Spleen (tissue), 11 donors: ENCODE measurements at regions not wholly inside any gene's neighbourhood (a gene's known extent, or its start where the extent isn't known, plus 50 kb on each side); places are given as distances from the start of the nearest gene placed in this dataset.

Source experiments
- DNase-seq: peaks from one replicate; pipeline ENCODE4 v3.0.0-alpha.2; 2020
- H3K27ac ChIP-seq, 8 donors: fragments of 200-600 bp; sonication (generic) in 7 of 8; 1 replicate in 4 of 8; 2 replicates in 4 of 8; pipeline versions ENCODE4 v1.5.0 to v1.8.0; 2016 to 2021; ENCODE audit warnings: inconsistent platforms in 4 of 8, mild to moderate bottlenecking in 4 of 8, moderate library complexity in 1 of 8
- H3K27me3 ChIP-seq, 7 donors: fragments of 200-600 bp; sonication (generic) in 6 of 7; replicated peaks in 1 of 7; 1 replicate in 4 of 7; 2 replicates in 3 of 7; pipeline versions ENCODE4 v1.5.0 to v1.8.0; 2016 to 2021; ENCODE audit warnings: inconsistent platforms in 3 of 7, mild to moderate bottlenecking in 1 of 7
- H3K36me3 ChIP-seq, 6 donors: fragments of 200-600 bp; sonication (generic) in 5 of 6; 1 replicate in 4 of 6; 2 replicates in 2 of 6; pipeline versions ENCODE4 v1.5.0 to v1.8.0; 2016 to 2021; ENCODE audit warnings: inconsistent platforms in 2 of 6
- H3K4me1 ChIP-seq, 6 donors: fragments of 200-600 bp; sonication (generic) in 5 of 6; 1 replicate in 3 of 6; 2 replicates in 3 of 6; pipeline versions ENCODE4 v1.5.0 to v1.8.0; 2016 to 2021; ENCODE audit warnings: inconsistent platforms in 3 of 6
- H3K4me3 ChIP-seq, 8 donors: fragments of 200-600 bp; sonication (generic) in 7 of 8; 1 replicate in 4 of 8; 2 replicates in 4 of 8; pipeline versions ENCODE4 v1.5.0 to v1.8.0; 2016 to 2021; ENCODE audit warnings: inconsistent platforms in 4 of 8, mild to moderate bottlenecking in 4 of 8, moderate library complexity in 2 of 8
- H3K9me3 ChIP-seq, 8 donors: fragments of 200-600 bp; sonication (generic) in 7 of 8; 1 replicate in 4 of 8; 2 replicates in 4 of 8; pipeline versions ENCODE4 v1.5.0 to v1.8.0; 2016 to 2021; ENCODE audit warnings: inconsistent platforms in 4 of 8
- POLR2A ChIP-seq, 3 donors: fragments of 450-650 bp; IDR thresholded peaks; one replicate each; pipeline ENCODE4 v1.5.1; 2017; ENCODE audit warnings: antibody characterized with exemption in 3 of 3, mild to moderate bottlenecking in 1 of 3
- POLR2AphosphoS5 ChIP-seq, 3 donors: sonication (generic); formaldehyde crosslinking; IDR thresholded peaks; one replicate each; pipeline ENCODE4 v1.5.1; 2017; ENCODE audit warnings: antibody characterized with exemption in 3 of 3
- WGBS, 5 donors: extraction: QIAGEN DNeasy Blood & Tissue Kit in 3 of 5; methylation state at CpG; one replicate each; pipeline versions ENCODE4 v1.1.5 to v1.1.7; 2013 to 2018; 5-methylcytosine and 5-hydroxymethylcytosine counted together
- intact Hi-C: fragments of 100-400 bp; cut with DNase I; formaldehyde crosslinking; loops from one replicate; pipeline ENCODE4 v1.15.0; 2023; ENCODE audit warnings: low total_unique reads
- TF ChIP-seq, protein P1 (sequence below), 11 experiments: fragments of 200-600 bp in 7 of 11; fragments of 450-650 bp in 4 of 11; sonication (generic) in 4 of 11; IDR thresholded peaks in 8 of 11; conservative IDR thresholded peaks in 3 of 11; 1 replicate in 7 of 11; 2 replicates in 4 of 11; pipeline versions ENCODE4 v1.4.0 to v1.8.0; 2016 to 2021; ENCODE audit warnings: antibody characterized with exemption in 11 of 11, inconsistent platforms in 4 of 11, mild to moderate bottlenecking in 1 of 11
- donor health status: healthy with polysubstance abuse.
- donor health status: DM: no; HTN: no; CAD: no; lungs with moderate emphysema.
- donor health status: DM: no; HTN: no; CAD: no.
- donor health status: Bipolar disorder and iron deficiency.
- donor health status: healthy.
- donor health status: DM: no; HTN: no; CAD: no.
- donor health status: DM: yes; HTN: yes; CAD: no.

DNA sequence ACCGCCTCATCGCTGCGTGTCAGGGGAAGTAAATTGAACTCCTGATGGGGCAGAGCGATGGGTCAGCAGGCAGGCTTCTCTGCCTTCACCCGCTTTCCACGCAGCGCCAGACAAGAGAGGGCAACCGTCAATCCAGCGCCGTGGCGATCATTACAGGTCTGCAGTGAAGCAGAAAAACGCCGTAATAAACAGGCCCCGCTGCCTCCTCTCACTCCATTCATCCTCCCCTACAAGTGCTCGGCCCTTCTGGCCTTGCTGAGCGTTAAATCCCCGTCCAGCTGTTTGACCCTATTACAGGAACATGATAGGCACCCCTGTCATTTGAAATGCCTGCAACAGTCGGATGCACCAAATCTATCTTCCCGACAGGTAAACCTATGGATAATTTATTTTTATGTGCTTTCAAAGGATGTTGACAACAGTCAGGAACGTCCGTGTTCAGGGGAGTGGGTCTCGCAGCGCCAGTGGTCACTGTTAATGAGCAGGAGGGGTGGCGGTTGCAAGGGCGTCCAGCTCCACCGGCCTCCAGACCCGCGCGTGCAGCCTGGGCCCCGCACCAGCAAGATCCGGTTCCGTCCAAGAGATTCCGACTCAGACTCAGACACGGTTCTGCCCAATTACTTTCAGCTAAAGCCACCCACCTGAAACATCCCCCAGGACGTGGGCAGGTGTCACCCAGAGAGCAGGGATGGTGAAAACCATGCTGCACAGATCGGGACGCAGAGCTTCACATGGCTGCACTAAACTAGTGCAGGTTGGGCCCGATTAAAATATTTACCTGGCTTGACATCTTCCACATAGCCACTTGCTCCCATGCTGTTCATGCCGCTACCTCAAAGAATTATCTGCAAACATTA lies 508.0 kb upstream of the MGMT start:
- H3K9me3 ChIP-seq, result no peaks in the 10 kb centered on the region
- peaks cover 0 to 15% (median 0%) of the 10 kb centered on the region in 7 donors for H3K27me3 ChIP-seq
- 89 to 92% (median 90%) methylated on average over 35 to 39 of the region's 39 CpGs for WGBS, 5 donors
- no peaks in the 10 kb centered on the region for H3K36me3 ChIP-seq
- intact Hi-C loops, result no loop called here
- H3K4me1 ChIP-seq, result no peaks in the 10 kb centered on the region
- TF ChIP-seq POLR2AphosphoS5 (IDR thresholded peaks at IDR 0.05) (no peak), POLR2A (IDR thresholded peaks at IDR 0.05) (no peak)
- TF ChIP-seq, protein P1, sequence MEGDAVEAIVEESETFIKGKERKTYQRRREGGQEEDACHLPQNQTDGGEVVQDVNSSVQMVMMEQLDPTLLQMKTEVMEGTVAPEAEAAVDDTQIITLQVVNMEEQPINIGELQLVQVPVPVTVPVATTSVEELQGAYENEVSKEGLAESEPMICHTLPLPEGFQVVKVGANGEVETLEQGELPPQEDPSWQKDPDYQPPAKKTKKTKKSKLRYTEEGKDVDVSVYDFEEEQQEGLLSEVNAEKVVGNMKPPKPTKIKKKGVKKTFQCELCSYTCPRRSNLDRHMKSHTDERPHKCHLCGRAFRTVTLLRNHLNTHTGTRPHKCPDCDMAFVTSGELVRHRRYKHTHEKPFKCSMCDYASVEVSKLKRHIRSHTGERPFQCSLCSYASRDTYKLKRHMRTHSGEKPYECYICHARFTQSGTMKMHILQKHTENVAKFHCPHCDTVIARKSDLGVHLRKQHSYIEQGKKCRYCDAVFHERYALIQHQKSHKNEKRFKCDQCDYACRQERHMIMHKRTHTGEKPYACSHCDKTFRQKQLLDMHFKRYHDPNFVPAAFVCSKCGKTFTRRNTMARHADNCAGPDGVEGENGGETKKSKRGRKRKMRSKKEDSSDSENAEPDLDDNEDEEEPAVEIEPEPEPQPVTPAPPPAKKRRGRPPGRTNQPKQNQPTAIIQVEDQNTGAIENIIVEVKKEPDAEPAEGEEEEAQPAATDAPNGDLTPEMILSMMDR (IDR thresholded peaks at IDR 0.05 in 8 of 11, conservative IDR thresholded peaks at IDR 0.05 in 3 of 11), result no peak
- no peak overlapping the region for H3K4me3 ChIP-seq
- H3K27ac ChIP-seq, result no peak overlapping the region
- no peak for DNase-seq

DNA sequence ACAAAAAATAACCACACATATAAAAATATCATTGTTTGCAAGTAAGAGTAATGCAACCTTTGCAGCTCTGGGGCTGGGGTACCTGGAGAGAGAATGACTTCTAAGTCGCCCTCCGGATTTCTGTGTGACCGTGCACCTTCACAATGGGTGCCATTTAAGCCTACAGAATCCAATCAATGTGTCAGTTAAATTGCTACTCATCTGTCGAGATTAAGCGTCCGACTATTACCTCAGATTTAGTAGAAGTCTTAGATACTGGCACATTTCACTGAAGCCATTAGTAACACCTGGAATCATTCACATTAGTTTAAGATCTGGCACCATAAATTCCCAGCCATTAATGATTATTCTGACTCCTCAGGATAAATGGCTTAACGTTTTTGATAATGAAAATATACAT lies 507.3 kb upstream of the MGMT start:
- Histone ChIP-seq H3K4me1 (no peaks in the 10 kb centered on the region), H3K36me3 (no peaks in the 10 kb centered on the region), H3K27ac (no peak overlapping the region), H3K4me3 (no peak overlapping the region), H3K27me3 (peaks cover 0 to 15% (median 0%) of the 10 kb centered on the region in 7 donors), H3K9me3 (peaks cover 0 to under 1% (median 0%) of the 10 kb centered on the region in 8 donors)
- intact Hi-C loops, result no loop called here
- no peak for DNase-seq
- 85 to 89% (median 88%) methylated on average over 7 of the region's 7 CpGs for WGBS, 5 donors
- TF ChIP-seq POLR2A (IDR thresholded peaks at IDR 0.05) (no peak), POLR2AphosphoS5 (IDR thresholded peaks at IDR 0.05) (no peak)
- TF ChIP-seq, protein P1 (IDR thresholded peaks at IDR 0.05 in 8 of 11, conservative IDR thresholded peaks at IDR 0.05 in 3 of 11), result no peak

DNA sequence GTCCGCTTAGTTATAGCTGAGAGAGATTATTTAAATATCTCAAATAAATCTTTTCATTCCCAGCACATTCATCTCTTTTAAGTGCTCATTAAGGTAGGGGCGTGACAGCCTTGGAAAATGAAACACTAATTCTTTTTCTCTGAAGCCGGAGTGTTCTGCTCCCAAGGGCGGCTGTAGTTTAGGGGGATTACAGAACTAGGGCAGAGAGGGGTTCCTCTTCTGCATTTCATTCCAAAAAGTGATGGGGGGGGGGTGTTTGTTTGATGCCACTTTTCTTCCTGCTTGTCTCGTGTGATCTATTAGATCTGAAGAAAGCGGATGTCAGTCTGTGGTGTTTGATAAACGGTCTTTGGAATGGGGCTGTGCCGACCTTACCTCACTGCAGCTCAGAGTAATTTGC lies 506.5 kb upstream of the MGMT start:
- TF ChIP-seq, protein P1 (IDR thresholded peaks at IDR 0.05 in 8 of 11, conservative IDR thresholded peaks at IDR 0.05 in 3 of 11), result no peak
- no peak for TF ChIP-seq POLR2AphosphoS5 (IDR thresholded peaks at IDR 0.05)
- no peak for TF ChIP-seq POLR2A (IDR thresholded peaks at IDR 0.05)
- peaks cover 0 to 15% (median 0%) of the 10 kb centered on the region in 7 donors for H3K27me3 ChIP-seq
- DNase-seq, result no peak
- no peaks in the 10 kb centered on the region for H3K36me3 ChIP-seq
- no peak overlapping the region for H3K4me3 ChIP-seq
- H3K9me3 ChIP-seq, result peaks cover 0 to 8% (median 0%) of the 10 kb centered on the region in 8 donors
- no peaks in the 10 kb centered on the region for H3K4me1 ChIP-seq
- no peak overlapping the region for H3K27ac ChIP-seq
- intact Hi-C loops, result no loop called here
- WGBS, 5 donors, result 47 to 68% (median 61%) methylated on average over 8 of the region's 8 CpGs

DNA sequence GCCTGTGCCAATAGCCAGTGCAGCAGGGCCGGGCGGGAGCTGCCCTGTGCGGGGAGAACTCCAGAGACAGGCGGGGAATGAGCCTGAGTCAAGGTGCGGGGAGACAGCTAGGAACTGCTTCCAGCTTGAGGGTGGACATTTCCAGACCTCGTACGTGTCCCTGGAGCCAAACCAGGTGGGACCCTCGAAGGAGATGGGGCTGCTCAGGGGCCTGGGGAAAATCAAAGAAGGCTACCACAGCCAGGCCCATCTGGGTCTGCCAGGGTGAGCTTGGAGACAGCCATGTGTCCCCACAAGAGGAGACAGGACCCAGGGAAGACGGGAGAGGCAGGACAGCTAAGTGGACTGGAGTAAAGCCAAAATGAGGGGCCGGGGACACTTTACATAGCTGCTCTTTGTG lies 504.9 kb upstream of the MGMT start:
- no peaks in the 10 kb centered on the region for H3K36me3 ChIP-seq
- 75 to 86% (median 80%) methylated on average over 10 of the region's 10 CpGs for WGBS, 5 donors
- peaks cover 0 to 15% (median 0%) of the 10 kb centered on the region in 7 donors for H3K27me3 ChIP-seq
- intact Hi-C loops, result no loop called here
- no peak for TF ChIP-seq POLR2A (IDR thresholded peaks at IDR 0.05)
- DNase-seq, result no peak
- no peak overlapping the region for H3K4me3 ChIP-seq
- H3K9me3 ChIP-seq, result peaks cover 0 to 10% (median 0%) of the 10 kb centered on the region in 8 donors
- no peaks in the 10 kb centered on the region for H3K4me1 ChIP-seq
- no peak overlapping the region for H3K27ac ChIP-seq
